ENCODE measurements at regions not wholly inside any gene's neighbourhood (a gene's known extent, or its start where the extent isn't known, plus 50 kb on each side); places are given as distances from the start of the nearest gene placed in this dataset.

DNA sequence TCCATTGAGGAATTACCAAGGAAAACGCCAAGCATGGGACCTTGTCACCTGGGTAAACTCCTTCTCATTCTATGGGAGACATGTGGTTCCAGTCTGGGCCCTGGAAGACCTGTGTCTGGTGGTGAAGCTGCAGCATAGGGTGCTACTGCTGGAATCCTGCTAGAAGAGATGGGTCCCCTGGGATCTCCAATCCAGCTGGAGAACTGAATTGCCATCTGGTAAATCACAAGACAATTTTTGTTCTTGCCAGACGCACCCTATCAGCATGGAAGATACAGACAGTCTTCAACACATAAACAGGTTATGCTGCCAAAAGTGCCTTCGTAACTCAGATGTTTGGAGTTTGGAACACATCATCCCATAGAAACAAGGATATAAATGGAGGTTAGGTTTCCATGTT lies 424.0 kb upstream of the BRINP1 start:
- TF ChIP-seq, protein P1, sequence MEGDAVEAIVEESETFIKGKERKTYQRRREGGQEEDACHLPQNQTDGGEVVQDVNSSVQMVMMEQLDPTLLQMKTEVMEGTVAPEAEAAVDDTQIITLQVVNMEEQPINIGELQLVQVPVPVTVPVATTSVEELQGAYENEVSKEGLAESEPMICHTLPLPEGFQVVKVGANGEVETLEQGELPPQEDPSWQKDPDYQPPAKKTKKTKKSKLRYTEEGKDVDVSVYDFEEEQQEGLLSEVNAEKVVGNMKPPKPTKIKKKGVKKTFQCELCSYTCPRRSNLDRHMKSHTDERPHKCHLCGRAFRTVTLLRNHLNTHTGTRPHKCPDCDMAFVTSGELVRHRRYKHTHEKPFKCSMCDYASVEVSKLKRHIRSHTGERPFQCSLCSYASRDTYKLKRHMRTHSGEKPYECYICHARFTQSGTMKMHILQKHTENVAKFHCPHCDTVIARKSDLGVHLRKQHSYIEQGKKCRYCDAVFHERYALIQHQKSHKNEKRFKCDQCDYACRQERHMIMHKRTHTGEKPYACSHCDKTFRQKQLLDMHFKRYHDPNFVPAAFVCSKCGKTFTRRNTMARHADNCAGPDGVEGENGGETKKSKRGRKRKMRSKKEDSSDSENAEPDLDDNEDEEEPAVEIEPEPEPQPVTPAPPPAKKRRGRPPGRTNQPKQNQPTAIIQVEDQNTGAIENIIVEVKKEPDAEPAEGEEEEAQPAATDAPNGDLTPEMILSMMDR (IDR thresholded peaks at IDR 0.05; ENCODE audit: low read depth, low read length, poor library complexity, severe bottlenecking), result no peak
- TF ChIP-seq EZH2phosphoT487 (IDR thresholded peaks at IDR 0.05; ENCODE audit: borderline replicate concordance, low read length), result no peak

Data from DOHH2 (cell line).